ENCODE measurements at regions not wholly inside any gene's neighbourhood (a gene's known extent, or its start where the extent isn't known, plus 50 kb on each side); places are given as distances from the start of the nearest gene placed in this dataset.

DNA sequence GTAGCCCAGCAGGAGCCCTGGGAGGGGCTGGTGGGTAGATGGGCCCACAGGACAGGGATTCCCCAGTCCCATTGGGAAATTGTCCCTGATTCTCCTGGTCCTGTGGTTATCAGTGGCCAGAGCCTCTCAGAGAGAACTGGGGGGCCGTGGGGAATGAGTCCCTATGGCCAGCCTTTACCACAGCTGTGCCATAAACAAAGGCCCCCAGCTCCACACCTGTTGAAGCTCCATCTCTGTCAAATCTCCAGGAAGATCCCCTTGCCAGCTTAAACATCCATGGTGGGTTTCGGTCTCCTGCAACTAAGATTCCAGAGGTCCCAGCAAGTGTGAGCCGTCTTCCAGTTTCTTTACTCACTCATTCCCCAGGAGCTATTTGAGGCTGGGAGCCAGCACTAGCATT is 897.1 kb downstream of the LRRTM4 start:
- TF ChIP-seq, protein P1, sequence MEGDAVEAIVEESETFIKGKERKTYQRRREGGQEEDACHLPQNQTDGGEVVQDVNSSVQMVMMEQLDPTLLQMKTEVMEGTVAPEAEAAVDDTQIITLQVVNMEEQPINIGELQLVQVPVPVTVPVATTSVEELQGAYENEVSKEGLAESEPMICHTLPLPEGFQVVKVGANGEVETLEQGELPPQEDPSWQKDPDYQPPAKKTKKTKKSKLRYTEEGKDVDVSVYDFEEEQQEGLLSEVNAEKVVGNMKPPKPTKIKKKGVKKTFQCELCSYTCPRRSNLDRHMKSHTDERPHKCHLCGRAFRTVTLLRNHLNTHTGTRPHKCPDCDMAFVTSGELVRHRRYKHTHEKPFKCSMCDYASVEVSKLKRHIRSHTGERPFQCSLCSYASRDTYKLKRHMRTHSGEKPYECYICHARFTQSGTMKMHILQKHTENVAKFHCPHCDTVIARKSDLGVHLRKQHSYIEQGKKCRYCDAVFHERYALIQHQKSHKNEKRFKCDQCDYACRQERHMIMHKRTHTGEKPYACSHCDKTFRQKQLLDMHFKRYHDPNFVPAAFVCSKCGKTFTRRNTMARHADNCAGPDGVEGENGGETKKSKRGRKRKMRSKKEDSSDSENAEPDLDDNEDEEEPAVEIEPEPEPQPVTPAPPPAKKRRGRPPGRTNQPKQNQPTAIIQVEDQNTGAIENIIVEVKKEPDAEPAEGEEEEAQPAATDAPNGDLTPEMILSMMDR (IDR thresholded peaks at IDR 0.05; ENCODE audit: unreplicated experiment), result no peak
- CTCF ChIA-PET, result no interaction called here
- DNase-seq, result no peak
- peaks cover 12% of the 10 kb centered on the region for H3K9me3 Mint-ChIP-seq (ENCODE audit: low read depth, unreplicated experiment)
- no peak overlapping the region for H3K4me3 Mint-ChIP-seq (ENCODE audit: low read depth, unreplicated experiment)
- H3K4me1 Mint-ChIP-seq (ENCODE audit: low read depth, unreplicated experiment), result no peaks in the 10 kb centered on the region
- no peaks in the 10 kb centered on the region for H3K27me3 Mint-ChIP-seq (ENCODE audit: unreplicated experiment)
- no peaks in the 10 kb centered on the region for H3K36me3 Mint-ChIP-seq (ENCODE audit: insufficient read depth, unreplicated experiment)
- BruUV-seq (replicated peaks), result no TSS peak
- no peak overlapping the region for H3K27ac Mint-ChIP-seq (ENCODE audit: unreplicated experiment)
- intact Hi-C loops (cut with micrococcal nuclease; ENCODE audit: unreplicated experiment), result no loop called here

DNA sequence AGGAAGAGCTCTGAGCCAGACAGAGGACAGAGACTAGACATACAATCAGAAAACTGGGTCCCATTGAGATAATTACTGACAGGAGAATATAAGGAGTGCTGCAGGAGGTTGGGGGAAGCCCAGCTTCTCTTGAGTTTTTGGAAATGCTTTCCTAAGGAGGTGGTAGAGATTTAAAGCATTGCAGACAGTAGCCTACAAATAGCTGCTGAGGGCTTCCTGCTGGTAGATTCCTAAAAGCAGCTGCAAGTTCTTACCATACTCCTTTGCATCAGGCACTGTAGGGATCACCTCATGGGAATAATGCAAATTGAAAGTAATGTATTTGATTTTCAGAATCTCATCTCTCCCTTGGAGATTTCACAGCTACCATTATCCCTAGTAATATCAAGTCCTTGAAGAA is 902.6 kb upstream of the GCFC2 start:
- no peak for DNase-seq
- no peaks in the 10 kb centered on the region for H3K36me3 Mint-ChIP-seq (ENCODE audit: insufficient read depth, unreplicated experiment)
- peaks cover 12% of the 10 kb centered on the region for H3K9me3 Mint-ChIP-seq (ENCODE audit: low read depth, unreplicated experiment)
- H3K27me3 Mint-ChIP-seq (ENCODE audit: unreplicated experiment), result no peaks in the 10 kb centered on the region
- CTCF ChIA-PET, result no interaction called here
- no peak overlapping the region for H3K27ac Mint-ChIP-seq (ENCODE audit: unreplicated experiment)
- BruUV-seq (replicated peaks), result no TSS peak
- H3K4me1 Mint-ChIP-seq (ENCODE audit: low read depth, unreplicated experiment), result no peaks in the 10 kb centered on the region
- intact Hi-C loops (cut with micrococcal nuclease; ENCODE audit: unreplicated experiment), result no loop called here
- H3K4me3 Mint-ChIP-seq (ENCODE audit: low read depth, unreplicated experiment), result no peak overlapping the region
- TF ChIP-seq, protein P1 (IDR thresholded peaks at IDR 0.05; ENCODE audit: unreplicated experiment), result no peak

DNA sequence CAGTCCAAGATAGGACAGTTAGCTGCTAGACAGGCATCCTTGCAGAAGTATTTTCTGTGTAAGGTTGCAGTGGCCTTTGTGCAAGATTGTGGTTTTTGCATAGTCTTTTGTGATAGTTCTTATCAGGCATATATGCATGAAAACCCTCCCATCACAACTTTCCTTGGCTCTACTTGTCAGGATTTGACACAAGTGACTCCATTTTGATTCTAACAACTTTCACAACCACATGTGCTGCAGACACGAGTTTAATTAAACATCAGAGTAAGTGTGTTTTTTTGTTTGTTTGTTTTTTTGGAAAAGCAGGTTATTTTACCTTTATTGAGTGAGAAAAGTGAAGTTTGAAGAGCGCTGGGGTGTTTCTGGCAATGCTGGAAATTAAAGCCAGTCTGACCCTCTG is 902.0 kb upstream of the GCFC2 start:
- H3K4me3 Mint-ChIP-seq (ENCODE audit: low read depth, unreplicated experiment), result no peak overlapping the region
- peaks cover 12% of the 10 kb centered on the region for H3K9me3 Mint-ChIP-seq (ENCODE audit: low read depth, unreplicated experiment)
- no TSS peak for BruUV-seq (replicated peaks)
- TF ChIP-seq, protein P1 (IDR thresholded peaks at IDR 0.05; ENCODE audit: unreplicated experiment), result no peak
- no peaks in the 10 kb centered on the region for H3K36me3 Mint-ChIP-seq (ENCODE audit: insufficient read depth, unreplicated experiment)
- no peaks in the 10 kb centered on the region for H3K27me3 Mint-ChIP-seq (ENCODE audit: unreplicated experiment)
- DNase-seq, result no peak
- H3K27ac Mint-ChIP-seq (ENCODE audit: unreplicated experiment), result no peak overlapping the region
- intact Hi-C loops (cut with micrococcal nuclease; ENCODE audit: unreplicated experiment), result no loop called here
- CTCF ChIA-PET, result no interaction called here
- H3K4me1 Mint-ChIP-seq (ENCODE audit: low read depth, unreplicated experiment), result no peaks in the 10 kb centered on the region

DNA sequence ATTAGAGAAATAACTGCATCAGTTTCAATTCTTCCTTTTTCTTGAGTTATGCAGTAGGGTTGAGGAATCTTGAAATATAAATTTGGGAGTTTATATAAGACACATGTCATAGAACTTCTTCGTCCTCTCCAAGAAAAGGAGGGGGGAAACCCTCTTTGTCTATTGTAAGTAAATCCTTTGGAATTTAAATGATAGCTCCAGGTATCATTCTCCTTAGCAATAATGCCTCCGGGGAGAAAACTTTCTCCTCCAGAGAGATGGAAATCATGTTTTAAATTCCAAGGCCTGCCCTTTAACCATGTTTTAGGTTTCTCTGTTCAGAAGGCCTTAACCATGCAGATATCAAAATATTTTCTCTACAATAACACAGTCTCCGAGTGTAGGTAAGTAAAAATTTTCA is 899.7 kb upstream of the GCFC2 start:
- DNase-seq, result no peak
- Mint-ChIP-seq H3K36me3 (ENCODE audit: insufficient read depth, unreplicated experiment) (no peaks in the 10 kb centered on the region), H3K9me3 (ENCODE audit: low read depth, unreplicated experiment) (peaks cover 15% of the 10 kb centered on the region), H3K27me3 (ENCODE audit: unreplicated experiment) (no peaks in the 10 kb centered on the region), H3K4me3 (ENCODE audit: low read depth, unreplicated experiment) (no peak overlapping the region), H3K4me1 (ENCODE audit: low read depth, unreplicated experiment) (no peaks in the 10 kb centered on the region), H3K27ac (ENCODE audit: unreplicated experiment) (no peak overlapping the region)
- CTCF ChIA-PET, result no interaction called here
- BruUV-seq (replicated peaks), result no TSS peak
- TF ChIP-seq, protein P1 (IDR thresholded peaks at IDR 0.05; ENCODE audit: unreplicated experiment), result no peak
- intact Hi-C loops (cut with micrococcal nuclease; ENCODE audit: unreplicated experiment), result no loop called here

Measured in Calu3 (cell line).